PC-9 (cell line): ENCODE measurements at regions not wholly inside any gene's neighbourhood (a gene's known extent, or its start where the extent isn't known, plus 50 kb on each side); places are given as distances from the start of the nearest gene placed in this dataset.

Source experiments
- EZH2 ChIP-seq: fragments of 200-600 bp; sonication (generic); IDR thresholded peaks from 2 replicates; pipeline ENCODE4 v1.8.0; 2017; ENCODE audit warnings: antibody characterized with exemption, low read depth
- TF ChIP-seq, protein P1 (sequence below): fragments of 200-600 bp; sonication (generic); conservative IDR thresholded peaks from 2 replicates; pipeline ENCODE4 v1.6.1; 2017; ENCODE audit warnings: mixed run types, antibody characterized with exemption, mild to moderate bottlenecking, moderate library complexity

DNA sequence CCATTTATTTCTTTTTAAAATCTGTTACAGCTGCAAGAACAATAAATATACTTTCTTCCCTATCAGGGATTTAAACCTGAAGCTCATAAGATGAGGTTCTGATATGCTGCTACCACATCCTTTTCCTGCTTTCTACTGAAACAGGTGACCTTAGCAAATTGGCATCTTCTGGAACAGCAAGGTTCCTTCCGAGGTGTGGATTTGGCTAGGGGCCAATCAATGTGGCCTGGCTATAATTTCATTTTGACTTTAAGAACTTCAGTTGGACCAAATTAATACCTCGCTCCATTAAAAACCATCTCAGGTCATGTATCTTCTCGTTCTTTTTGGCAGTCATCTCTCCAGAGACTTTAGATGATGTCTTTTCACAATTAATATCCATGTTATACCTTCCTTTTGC is 53.4 kb upstream of the C3orf80 start:
- TF ChIP-seq, protein P1, sequence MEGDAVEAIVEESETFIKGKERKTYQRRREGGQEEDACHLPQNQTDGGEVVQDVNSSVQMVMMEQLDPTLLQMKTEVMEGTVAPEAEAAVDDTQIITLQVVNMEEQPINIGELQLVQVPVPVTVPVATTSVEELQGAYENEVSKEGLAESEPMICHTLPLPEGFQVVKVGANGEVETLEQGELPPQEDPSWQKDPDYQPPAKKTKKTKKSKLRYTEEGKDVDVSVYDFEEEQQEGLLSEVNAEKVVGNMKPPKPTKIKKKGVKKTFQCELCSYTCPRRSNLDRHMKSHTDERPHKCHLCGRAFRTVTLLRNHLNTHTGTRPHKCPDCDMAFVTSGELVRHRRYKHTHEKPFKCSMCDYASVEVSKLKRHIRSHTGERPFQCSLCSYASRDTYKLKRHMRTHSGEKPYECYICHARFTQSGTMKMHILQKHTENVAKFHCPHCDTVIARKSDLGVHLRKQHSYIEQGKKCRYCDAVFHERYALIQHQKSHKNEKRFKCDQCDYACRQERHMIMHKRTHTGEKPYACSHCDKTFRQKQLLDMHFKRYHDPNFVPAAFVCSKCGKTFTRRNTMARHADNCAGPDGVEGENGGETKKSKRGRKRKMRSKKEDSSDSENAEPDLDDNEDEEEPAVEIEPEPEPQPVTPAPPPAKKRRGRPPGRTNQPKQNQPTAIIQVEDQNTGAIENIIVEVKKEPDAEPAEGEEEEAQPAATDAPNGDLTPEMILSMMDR: no peak
- TF ChIP-seq EZH2: no peak
